DND-41 (cell line): ENCODE measurements at regions not wholly inside any gene's neighbourhood (a gene's known extent, or its start where the extent isn't known, plus 50 kb on each side); places are given as distances from the start of the nearest gene placed in this dataset.

Experiments used
- CTCF ChIP-seq: IDR thresholded peaks from 2 replicates; pipeline ENCODE4 v1.5.1; 2012; ENCODE audit warnings: borderline replicate concordance, low read length, moderate library complexity, mild to moderate bottlenecking; ENCODE audit not compliant: poor library complexity, severe bottlenecking; ENCODE audit errors: extremely low read depth
- EZH2 ChIP-seq: IDR thresholded peaks from 3 replicates; pipeline ENCODE4 v1.6.1; 2012; ENCODE audit warnings: borderline replicate concordance, low read depth, mild to moderate bottlenecking, moderate library complexity, low read length, inconsistent platforms; ENCODE audit not compliant: severe bottlenecking

GRCh38 chrX:129086802-129087201 lies 436.5 kb downstream of the SMARCA1 start:
- no peak for TF ChIP-seq CTCF
- no peak for TF ChIP-seq EZH2
